Hippocampal formation (tissue), 2 donors: ENCODE measurements at regions not wholly inside any gene's neighbourhood (a gene's known extent, or its start where the extent isn't known, plus 50 kb on each side); places are given as distances from the start of the nearest gene placed in this dataset.

Experiments
- DNase-seq, 2 donors: peaks; one replicate each; lab custom pipeline; 2025; lab: John Stamatoyannopoulos, UW

- no peak for DNase-seq
Observed at GRCh38 chr3:180284331-180285110, 247.8 kb upstream of the PEX5L start.

GRCh38 chr3:180287703-180288102 is 251.0 kb upstream of the PEX5L start:
- DNase-seq = no peak

GRCh38 chr3:180288816-180289215 is 252.1 kb upstream of the PEX5L start:
- no peak for DNase-seq

GRCh38 chr3:180290300-180290699 is 253.6 kb upstream of the PEX5L start:
- no peak for DNase-seq

GRCh38 chr3:180294282-180295027 is 257.7 kb upstream of the PEX5L start:
- no peak for DNase-seq

- DNase-seq = no peak
Observed at GRCh38 chr3:180295811-180296210, 259.1 kb upstream of the PEX5L start.

- no peak for DNase-seq
Observed at GRCh38 chr3:180296971-180297370, 260.2 kb upstream of the PEX5L start.

- DNase-seq = no peak
Observed at GRCh38 chr3:180306155-180306554, 269.4 kb upstream of the PEX5L start.

- DNase-seq = no peak
Observed at GRCh38 chr3:180306691-180307090, 270.0 kb upstream of the PEX5L start.

GRCh38 chr3:180311242-180311641 is 274.5 kb upstream of the PEX5L start:
- DNase-seq = no peak

GRCh38 chr3:180316321-180316720 is 279.6 kb upstream of the PEX5L start:
- DNase-seq = no peak

- DNase-seq = no peak
Observed at GRCh38 chr3:180319461-180319860, 282.5 kb upstream of the TTC14 start.

- no peak for DNase-seq
Observed at GRCh38 chr3:180320631-180321030, 281.3 kb upstream of the TTC14 start.

GRCh38 chr3:180321534-180321933 is 280.4 kb upstream of the TTC14 start:
- no peak for DNase-seq

- no peak for DNase-seq
Observed at GRCh38 chr3:180322829-180323228, 279.1 kb upstream of the TTC14 start.

GRCh38 chr3:180324791-180325190 is 277.2 kb upstream of the TTC14 start:
- DNase-seq = no peak

- no peak for DNase-seq
Observed at GRCh38 chr3:180325533-180325932, 276.4 kb upstream of the TTC14 start.

- DNase-seq = no peak
Observed at GRCh38 chr3:180325958-180326357, 276.0 kb upstream of the TTC14 start.

GRCh38 chr3:180329187-180329586 is 272.8 kb upstream of the TTC14 start:
- DNase-seq = no peak

GRCh38 chr3:180329847-180330246 is 272.1 kb upstream of the TTC14 start:
- DNase-seq = no peak

- no peak for DNase-seq
Observed at GRCh38 chr3:180330440-180330839, 271.5 kb upstream of the TTC14 start.

- no peak for DNase-seq
Observed at GRCh38 chr3:180332608-180333007, 269.4 kb upstream of the TTC14 start.

GRCh38 chr3:180335050-180335449 is 266.9 kb upstream of the TTC14 start:
- DNase-seq = peak; percentile 21 to 71
